Sigmoid colon (tissue), 6 donors: ENCODE measurements at regions not wholly inside any gene's neighbourhood (a gene's known extent, or its start where the extent isn't known, plus 50 kb on each side); places are given as distances from the start of the nearest gene placed in this dataset.

ENCODE experiments used
- DNase-seq: peaks from one replicate; pipeline ENCODE4 v3.0.0-alpha.2; 2019
- H3K27ac ChIP-seq, 4 donors: fragments of 200-600 bp; sonication (generic); one replicate each; pipeline ENCODE4 v1.5.1; 2016 to 2019; ENCODE audit warnings: mild to moderate bottlenecking in 1 of 4
- H3K27me3 ChIP-seq, 3 donors: fragments of 200-600 bp; sonication (generic); one replicate each; pipeline ENCODE4 v1.5.1; 2019; ENCODE audit warnings: mild to moderate bottlenecking in 1 of 3
- H3K36me3 ChIP-seq, 4 donors: fragments of 200-600 bp; sonication (generic); one replicate each; pipeline ENCODE4 v1.5.1; 2016 to 2019
- H3K4me1 ChIP-seq, 4 donors: fragments of 200-600 bp; sonication (generic); one replicate each; pipeline ENCODE4 v1.5.1; 2017 to 2019
- H3K4me3 ChIP-seq, 4 donors: fragments of 200-600 bp; sonication (generic); one replicate each; pipeline ENCODE4 v1.5.1; 2017 to 2019; ENCODE audit warnings: mild to moderate bottlenecking in 2 of 4, moderate library complexity in 1 of 4
- H3K9me3 ChIP-seq, 4 donors: fragments of 200-600 bp in 3 of 4; sonication (generic) in 3 of 4; one replicate each; pipeline versions ENCODE4 v1.5.1 to v1.6.1; 2013 to 2019
- CTCF ChIP-seq, 4 experiments: fragments of 450-650 bp in 3 of 4; fragments of 200-600 bp in 1 of 4; IDR thresholded peaks; one replicate each; pipeline ENCODE4 v1.5.1; 2016 to 2019; ENCODE audit warnings: antibody characterized with exemption in 4 of 4, mild to moderate bottlenecking in 3 of 4, moderate library complexity in 2 of 4
- EP300 ChIP-seq, 4 donors: sonication (generic); formaldehyde crosslinking; IDR thresholded peaks; one replicate each; pipeline ENCODE4 v1.6.1; 2017; ENCODE audit warnings: antibody characterized with exemption in 4 of 4
- POLR2A ChIP-seq, 2 donors: fragments of 450-650 bp; IDR thresholded peaks; one replicate each; pipeline ENCODE4 v1.6.1; 2016; ENCODE audit warnings: antibody characterized with exemption in 2 of 2, mild to moderate bottlenecking in 2 of 2, moderate library complexity in 2 of 2
- POLR2AphosphoS5 ChIP-seq, 4 donors: sonication (generic); formaldehyde crosslinking; IDR thresholded peaks; one replicate each; pipeline ENCODE4 v1.6.1; 2017; ENCODE audit warnings: antibody characterized with exemption in 4 of 4
- WGBS, 2 donors: extraction: QIAGEN DNeasy Blood & Tissue Kit; methylation state at CpG; one replicate each; pipeline ENCODE4 v1.1.7; 2013; 5-methylcytosine and 5-hydroxymethylcytosine counted together
- intact Hi-C: fragments of 100-400 bp; cut with DNase I; formaldehyde crosslinking; loops from one replicate; pipeline ENCODE4 v1.15.1; 2023
- donor health status: healthy with polysubstance abuse.
- donor health status: healthy.

GRCh38 chr2:126766295-126766968 is 110.5 kb downstream of the GYPC start:
- WGBS, 2 donors, result 78 to 79% methylated on average over 7 of the region's 7 CpGs
- no peak for TF ChIP-seq EP300 (IDR thresholded peaks at IDR 0.05)
- no peak for TF ChIP-seq CTCF (IDR thresholded peaks at IDR 0.05)
- TF ChIP-seq POLR2AphosphoS5 (IDR thresholded peaks at IDR 0.05), result no peak
- TF ChIP-seq POLR2A (IDR thresholded peaks at IDR 0.05), result no peak
- Histone ChIP-seq H3K27me3 (no peaks in the 10 kb centered on the region), H3K36me3 (no peaks in the 10 kb centered on the region), H3K27ac (no peak overlapping the region), H3K4me3 (no peak overlapping the region), H3K4me1 (no peaks in the 10 kb centered on the region), H3K9me3 (no peaks in the 10 kb centered on the region)
- intact Hi-C loops, result no loop called here
- no peak for DNase-seq

- DNase-seq, result no peak
- no peak overlapping the region for H3K27ac ChIP-seq
- WGBS, 2 donors, result 72 to 86% methylated on average over 7 of the region's 7 CpGs
- TF ChIP-seq EP300 (IDR thresholded peaks at IDR 0.05), result no peak
- TF ChIP-seq CTCF (IDR thresholded peaks at IDR 0.05), result no peak
- TF ChIP-seq POLR2A (IDR thresholded peaks at IDR 0.05), result no peak
- TF ChIP-seq POLR2AphosphoS5 (IDR thresholded peaks at IDR 0.05), result no peak
- no peaks in the 10 kb centered on the region for H3K9me3 ChIP-seq
- intact Hi-C loops, result no loop called here
- H3K36me3 ChIP-seq, result no peaks in the 10 kb centered on the region
- H3K27me3 ChIP-seq, result no peaks in the 10 kb centered on the region
- no peak overlapping the region for H3K4me3 ChIP-seq
- no peaks in the 10 kb centered on the region for H3K4me1 ChIP-seq
Observed at GRCh38 chr2:126766969-126767296, 111.0 kb downstream of the GYPC start.

- no peak for TF ChIP-seq EP300 (IDR thresholded peaks at IDR 0.05)
- no peak for TF ChIP-seq POLR2AphosphoS5 (IDR thresholded peaks at IDR 0.05)
- TF ChIP-seq CTCF (IDR thresholded peaks at IDR 0.05), result no peak
- no peak for TF ChIP-seq POLR2A (IDR thresholded peaks at IDR 0.05)
- Histone ChIP-seq H3K9me3 (no peaks in the 10 kb centered on the region), H3K4me3 (no peak overlapping the region), H3K27me3 (no peaks in the 10 kb centered on the region), H3K4me1 (no peaks in the 10 kb centered on the region), H3K27ac (no peak overlapping the region), H3K36me3 (no peaks in the 10 kb centered on the region)
- intact Hi-C loops, result no loop called here
- 73 to 81% methylated on average over 3 of the region's 3 CpGs for WGBS, 2 donors
- peak; percentile 12 for DNase-seq
Observed at GRCh38 chr2:126769118-126769517, 113.2 kb downstream of the GYPC start.

GRCh38 chr2:126770466-126770865 is 114.5 kb downstream of the GYPC start:
- 95 to 97% methylated on average over 2 of the region's 2 CpGs for WGBS, 2 donors
- no peak overlapping the region for H3K27ac ChIP-seq
- TF ChIP-seq POLR2A (IDR thresholded peaks at IDR 0.05) (no peak), CTCF (IDR thresholded peaks at IDR 0.05) (no peak), EP300 (IDR thresholded peaks at IDR 0.05) (no peak), POLR2AphosphoS5 (IDR thresholded peaks at IDR 0.05) (no peak)
- peak; percentile 4 for DNase-seq
- no peaks in the 10 kb centered on the region for H3K9me3 ChIP-seq
- no peaks in the 10 kb centered on the region for H3K4me1 ChIP-seq
- no peaks in the 10 kb centered on the region for H3K27me3 ChIP-seq
- intact Hi-C loops, result no loop called here
- no peak overlapping the region for H3K4me3 ChIP-seq
- no peaks in the 10 kb centered on the region for H3K36me3 ChIP-seq

- DNase-seq, result no peak
- intact Hi-C loops, result no loop called here
Observed at GRCh38 chr2:126771094-126771493, 115.1 kb downstream of the GYPC start.

More at GRCh38 chr2:126771094-126771493, 115.1 kb downstream of the GYPC start:
- Histone ChIP-seq H3K27ac (no peak overlapping the region), H3K36me3 (no peaks in the 10 kb centered on the region), H3K4me3 (no peak overlapping the region), H3K9me3 (no peaks in the 10 kb centered on the region), H3K4me1 (peaks cover 0 to under 1% (median 0%) of the 10 kb centered on the region in 4 donors), H3K27me3 (no peaks in the 10 kb centered on the region)
- WGBS, 2 donors, result 92 to 98% methylated on average over 6 of the region's 6 CpGs
- no peak for TF ChIP-seq POLR2AphosphoS5 (IDR thresholded peaks at IDR 0.05)
- TF ChIP-seq CTCF (IDR thresholded peaks at IDR 0.05), result no peak
- no peak for TF ChIP-seq POLR2A (IDR thresholded peaks at IDR 0.05)
- no peak for TF ChIP-seq EP300 (IDR thresholded peaks at IDR 0.05)
